IMR-90 (cell line): ENCODE measurements at regions not wholly inside any gene's neighbourhood (a gene's known extent, or its start where the extent isn't known, plus 50 kb on each side); places are given as distances from the start of the nearest gene placed in this dataset.

Source experiments
- ATAC-seq: fragments of 200-7000 bp; cut with Tn5 transposase; 2 replicates; pipeline ENCODE4 v1.9.1; 2020; ENCODE audit warnings: low read depth, mild to moderate bottlenecking, moderate library complexity
- BruUV-seq: library from RNA; stranded (reverse); fragments of 400-500 nt; replicated peaks from 2 replicates; lab custom pipeline; 2021; lab: Mats Ljungman, UMichigan
- CTCF ChIA-PET: fragments of 300-600 bp; formaldehyde crosslinking; extraction: SDS; loops from one replicate; lab custom pipeline; 2021; ENCODE audit warnings: antibody characterized with exemption; lab: Yijun Ruan, JAX
- POLR2A ChIA-PET: fragments of 300-600 bp; sonication (Branson Sonifier 250); formaldehyde crosslinking; loops from one replicate; lab custom pipeline; 2022; ENCODE audit warnings: antibody characterized with exemption; ENCODE audit not compliant: unreplicated experiment; lab: Charles Lee
- DNase-seq: peaks from one replicate; pipeline ENCODE4 v3.0.0; 2013
- H2AFZ ChIP-seq: replicated peaks from 2 replicates; pipeline ENCODE3; 2013; ENCODE audit warnings: low read length, mild to moderate bottlenecking; ENCODE audit not compliant: poor library complexity
- H2AK5ac ChIP-seq: 2 replicates; pipeline ENCODE4 v1.6.1; 2013; ENCODE audit warnings: low read depth, low read length, inconsistent platforms
- H2AK9ac ChIP-seq: replicated peaks from 2 replicates; pipeline ENCODE3; 2013; ENCODE audit warnings: mild to moderate bottlenecking, low read depth, low read length, moderate library complexity; ENCODE audit not compliant: poor library complexity
- H2BK120ac ChIP-seq: 2 replicates; pipeline ENCODE4 v1.6.1; 2013; ENCODE audit warnings: low read depth, low read length, inconsistent platforms
- H2BK15ac ChIP-seq: 3 replicates; pipeline ENCODE4 v1.6.1; 2013; ENCODE audit warnings: low read depth, low read length, inconsistent platforms
- H2BK20ac ChIP-seq: 2 replicates; pipeline ENCODE4 v1.6.1; 2013; ENCODE audit warnings: low read depth, mild to moderate bottlenecking, inconsistent platforms, low read length, moderate library complexity
- H2BK5ac ChIP-seq: 2 replicates; pipeline ENCODE4 v1.6.1; 2013; ENCODE audit warnings: mild to moderate bottlenecking, low read depth, low read length, inconsistent platforms; ENCODE audit not compliant: poor library complexity, severe bottlenecking
- H3K14ac ChIP-seq: replicated peaks from 2 replicates; pipeline ENCODE4 v1.6.1; 2013; ENCODE audit warnings: low read depth, low read length, inconsistent platforms
- H3K18ac ChIP-seq: 2 replicates; pipeline ENCODE4 v1.6.1; 2013; ENCODE audit warnings: low read depth, low read length, control low read depth
- H3K23ac ChIP-seq: 2 replicates; pipeline ENCODE4 v1.6.1; 2013; ENCODE audit warnings: low read depth, low read length, inconsistent platforms
- H3K27ac ChIP-seq: 2 replicates; pipeline ENCODE4 v1.5.1; 2013; ENCODE audit warnings: mild to moderate bottlenecking, control low read depth, low read length; ENCODE audit not compliant: insufficient read depth
- H3K27me3 ChIP-seq: 2 replicates; pipeline ENCODE4 v1.6.1; 2013; ENCODE audit warnings: low read length; ENCODE audit not compliant: control insufficient read depth, insufficient read depth
- H3K36me3 ChIP-seq: 2 replicates; pipeline ENCODE4 v1.6.1; 2013; ENCODE audit warnings: low read length, mixed read lengths; ENCODE audit not compliant: control insufficient read depth, insufficient read depth
- H3K4ac ChIP-seq: 2 replicates; pipeline ENCODE4 v1.6.1; 2013; ENCODE audit warnings: low read depth, low read length, inconsistent platforms
- H3K4me1 ChIP-seq: 2 replicates; pipeline ENCODE4 v1.6.1; 2013; ENCODE audit warnings: low read length, mixed read lengths; ENCODE audit not compliant: control insufficient read depth, insufficient read depth
- H3K4me2 ChIP-seq: 2 replicates; pipeline ENCODE4 v1.6.1; 2013; ENCODE audit warnings: low read depth, mild to moderate bottlenecking, control low read depth, low read length, moderate library complexity
- H3K4me3 ChIP-seq: 2 replicates; pipeline ENCODE4 v1.5.1; 2013; ENCODE audit warnings: low read depth, mild to moderate bottlenecking, control low read depth, low read length, moderate library complexity; ENCODE audit not compliant: insufficient read depth
- H3K56ac ChIP-seq: 2 replicates; pipeline ENCODE4 v1.6.1; 2013; ENCODE audit warnings: low read length, inconsistent platforms; ENCODE audit not compliant: insufficient read depth; ENCODE audit errors: extremely low read depth
- H3K79me1 ChIP-seq, 2 experiments: 2 replicates each; pipeline ENCODE4 v1.6.1; 2013; ENCODE audit warnings: low read length in 2 of 2, inconsistent platforms in 1 of 2, low read depth in 1 of 2
- H3K9ac ChIP-seq: 2 replicates; pipeline ENCODE4 v1.6.1; 2013; ENCODE audit warnings: low read depth, low read length, control low read depth
- H3K9me1 ChIP-seq: 2 replicates; pipeline ENCODE4 v1.6.1; 2013; ENCODE audit warnings: low read length, inconsistent platforms; ENCODE audit not compliant: insufficient read depth
- H3K9me3 ChIP-seq: 2 replicates; pipeline ENCODE4 v1.6.1; 2013; ENCODE audit warnings: low read length; ENCODE audit not compliant: control insufficient read depth, insufficient read depth
- H4K20me1 ChIP-seq: 2 replicates; pipeline ENCODE4 v1.6.1; 2013; ENCODE audit warnings: low read length, inconsistent platforms; ENCODE audit not compliant: insufficient read depth
- H4K5ac ChIP-seq: 2 replicates; pipeline ENCODE4 v1.6.1; 2013; ENCODE audit warnings: mild to moderate bottlenecking, low read depth, low read length, control low read depth
- H4K8ac ChIP-seq, 2 experiments: 2 replicates each; pipeline ENCODE4 v1.6.1; 2013; ENCODE audit warnings: low read depth in 2 of 2, low read length in 2 of 2, control low read depth in 1 of 2, inconsistent platforms in 1 of 2
- H4K91ac ChIP-seq: 2 replicates; pipeline ENCODE4 v1.6.1; 2013; ENCODE audit warnings: low read depth, low read length, inconsistent platforms; ENCODE audit not compliant: insufficient read depth
- CHD1 ChIP-seq: IDR thresholded peaks from 2 replicates; pipeline ENCODE4 v1.6.1; 2012; ENCODE audit warnings: low read depth, low read length, improper control_type of control experiment
- FOS ChIP-seq: fragments of 150-350 bp; IDR thresholded peaks from 2 replicates; pipeline ENCODE4 v1.6.1; 2016; ENCODE audit warnings: low read depth, low read length
- MAFK ChIP-seq: IDR thresholded peaks from 2 replicates; pipeline ENCODE4 v1.6.1; 2012; ENCODE audit warnings: low read depth, low read length, improper control_type of control experiment
- RAD21 ChIP-seq: IDR thresholded peaks from 2 replicates; pipeline ENCODE4 v1.6.1; 2012; ENCODE audit warnings: low read length, improper control_type of control experiment
- RCOR1 ChIP-seq: IDR thresholded peaks from 2 replicates; pipeline ENCODE4 v1.6.1; 2012; ENCODE audit warnings: mild to moderate bottlenecking, low read length, improper control_type of control experiment; ENCODE audit not compliant: insufficient replicate concordance
- SMC3 ChIP-seq: fragments of 150-350 bp; IDR thresholded peaks from 2 replicates; pipeline ENCODE4 v1.6.1; 2016; ENCODE audit warnings: low read depth, mild to moderate bottlenecking, antibody characterized with exemption, low read length, moderate library complexity
- WGBS, 2 experiments: methylation state at CpG; one replicate each; pipeline versions ENCODE4 v1.1.5 to v1.1.7; 2013; ENCODE audit warnings: missing lambda C conversion rate in 2 of 2; ENCODE audit not compliant: insufficient read length in 1 of 2; ENCODE audit errors: extremely low coverage in 2 of 2; 5-methylcytosine and 5-hydroxymethylcytosine counted together
- dilution Hi-C: fragments of 300-500 bp; cut with HindIII; formaldehyde crosslinking; loops from one replicate; pipeline ENCODE4 v1.14.3; 2018; ENCODE audit warnings: low sequenced_read_pairs; ENCODE audit not compliant: unreplicated experiment
- in situ Hi-C: fragments of 300-500 bp; cut with MboI; formaldehyde crosslinking; loops from 3 replicates; pipeline ENCODE4 v1.14.3; 2019; ENCODE audit warnings: low sequenced_read_pairs, inconsistent platforms, mixed read lengths
- intact Hi-C: fragments of 100-400 bp; cut with micrococcal nuclease; formaldehyde crosslinking; loops from 2 replicates; pipeline ENCODE4 v1.10.0; 2022
- TF ChIP-seq, protein P1 (sequence below): fragments of 150-350 bp; IDR thresholded peaks from 2 replicates; pipeline ENCODE4 v1.6.1; 2017; ENCODE audit warnings: mild to moderate bottlenecking, antibody characterized with exemption, low read length, low read depth
- TF ChIP-seq, protein P2 (sequence below): conservative IDR thresholded peaks from 2 replicates; pipeline ENCODE4 v1.5.1; 2012; ENCODE audit warnings: mild to moderate bottlenecking, low read depth, low read length, improper control_type of control experiment
- TF ChIP-seq, protein P3 (sequence below): fragments of 150-350 bp; IDR thresholded peaks from 2 replicates; pipeline ENCODE4 v1.6.1; 2016; ENCODE audit warnings: low read depth, mild to moderate bottlenecking, low read length, moderate library complexity, borderline replicate concordance

DNA sequence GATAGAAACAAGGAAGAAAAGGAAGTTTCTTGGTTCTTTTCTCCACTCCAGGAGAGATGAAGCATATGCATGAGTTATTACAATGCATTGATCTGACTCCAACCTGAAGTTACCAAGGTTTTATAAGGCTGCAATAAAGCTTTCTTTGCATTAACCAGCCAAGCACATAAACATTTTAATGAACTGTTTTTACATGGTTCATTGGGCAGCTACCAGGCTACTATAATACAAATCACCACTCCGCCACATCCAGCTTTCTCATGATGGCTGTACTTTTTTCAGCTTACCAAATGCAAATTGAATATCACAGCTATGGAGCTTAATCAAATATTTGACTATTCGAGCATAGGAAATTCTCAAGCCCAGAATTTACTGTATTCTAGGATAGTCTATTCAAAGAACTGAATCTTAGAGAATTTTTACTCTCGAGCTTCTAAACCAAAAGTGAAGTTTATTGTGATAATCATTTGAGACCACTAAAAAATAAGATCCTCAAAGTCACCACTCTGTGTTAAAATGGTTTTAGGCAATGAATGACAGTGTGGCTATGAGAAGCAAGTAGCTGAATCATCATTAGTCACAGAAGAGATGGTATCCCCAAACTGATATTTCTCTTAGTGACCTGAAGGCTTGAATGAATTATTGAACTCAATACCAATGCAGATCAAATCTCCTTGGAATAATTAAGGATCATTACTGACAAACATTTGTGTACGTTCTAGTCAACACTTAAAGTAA lies 58.6 kb upstream of the ZNF281 start:
- H3K56ac ChIP-seq: no peak overlapping the region
- H3K18ac ChIP-seq: no peak overlapping the region
- ATAC-seq (no peak), DNase-seq (peak; percentile 30)
- no peaks in the 10 kb centered on the region for H3K79me1 ChIP-seq
- no peak overlapping the region for H4K8ac ChIP-seq
- intact Hi-C loops (no loop called here), in situ Hi-C loops (no loop called here), dilution Hi-C loops (no loop called here)
- no peaks in the 10 kb centered on the region for H3K4me1 ChIP-seq
- no peak overlapping the region for H2AFZ ChIP-seq
- H2BK120ac ChIP-seq: no peak overlapping the region
- H3K9me1 ChIP-seq: no peaks in the 10 kb centered on the region
- no peaks in the 10 kb centered on the region for H3K27me3 ChIP-seq
- no peak overlapping the region for H3K4me3 ChIP-seq
- H2AK5ac ChIP-seq: no peak overlapping the region
- no CpG with 5 or more reads among the region's 4 CpGs for WGBS, 2 experiments
- no TSS peak for BruUV-seq
- no peak overlapping the region for H2BK20ac ChIP-seq
- H3K27ac ChIP-seq: no peak overlapping the region
- H3K36me3 ChIP-seq: no peaks in the 10 kb centered on the region
- no peak overlapping the region for H3K23ac ChIP-seq
- no peak overlapping the region for H2BK15ac ChIP-seq
- no peak overlapping the region for H3K4me2 ChIP-seq
- ChIA-PET CTCF (no interaction called here), POLR2A (no interaction called here)
- H3K9ac ChIP-seq: no peak overlapping the region
- no peak overlapping the region for H3K4ac ChIP-seq
- no peak overlapping the region for H4K91ac ChIP-seq
- H2AK9ac ChIP-seq: no peak overlapping the region
- no peaks in the 10 kb centered on the region for H3K9me3 ChIP-seq
- no peak overlapping the region for H2BK5ac ChIP-seq
- H3K14ac ChIP-seq: no peak overlapping the region
- no peaks in the 10 kb centered on the region for H4K20me1 ChIP-seq
- H4K5ac ChIP-seq: no peak overlapping the region
- TF ChIP-seq, protein P1, sequence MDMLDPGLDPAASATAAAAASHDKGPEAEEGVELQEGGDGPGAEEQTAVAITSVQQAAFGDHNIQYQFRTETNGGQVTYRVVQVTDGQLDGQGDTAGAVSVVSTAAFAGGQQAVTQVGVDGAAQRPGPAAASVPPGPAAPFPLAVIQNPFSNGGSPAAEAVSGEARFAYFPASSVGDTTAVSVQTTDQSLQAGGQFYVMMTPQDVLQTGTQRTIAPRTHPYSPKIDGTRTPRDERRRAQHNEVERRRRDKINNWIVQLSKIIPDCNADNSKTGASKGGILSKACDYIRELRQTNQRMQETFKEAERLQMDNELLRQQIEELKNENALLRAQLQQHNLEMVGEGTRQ: no peak
- TF ChIP-seq FOS: no peak
- TF ChIP-seq, protein P2, sequence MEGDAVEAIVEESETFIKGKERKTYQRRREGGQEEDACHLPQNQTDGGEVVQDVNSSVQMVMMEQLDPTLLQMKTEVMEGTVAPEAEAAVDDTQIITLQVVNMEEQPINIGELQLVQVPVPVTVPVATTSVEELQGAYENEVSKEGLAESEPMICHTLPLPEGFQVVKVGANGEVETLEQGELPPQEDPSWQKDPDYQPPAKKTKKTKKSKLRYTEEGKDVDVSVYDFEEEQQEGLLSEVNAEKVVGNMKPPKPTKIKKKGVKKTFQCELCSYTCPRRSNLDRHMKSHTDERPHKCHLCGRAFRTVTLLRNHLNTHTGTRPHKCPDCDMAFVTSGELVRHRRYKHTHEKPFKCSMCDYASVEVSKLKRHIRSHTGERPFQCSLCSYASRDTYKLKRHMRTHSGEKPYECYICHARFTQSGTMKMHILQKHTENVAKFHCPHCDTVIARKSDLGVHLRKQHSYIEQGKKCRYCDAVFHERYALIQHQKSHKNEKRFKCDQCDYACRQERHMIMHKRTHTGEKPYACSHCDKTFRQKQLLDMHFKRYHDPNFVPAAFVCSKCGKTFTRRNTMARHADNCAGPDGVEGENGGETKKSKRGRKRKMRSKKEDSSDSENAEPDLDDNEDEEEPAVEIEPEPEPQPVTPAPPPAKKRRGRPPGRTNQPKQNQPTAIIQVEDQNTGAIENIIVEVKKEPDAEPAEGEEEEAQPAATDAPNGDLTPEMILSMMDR: no peak
- TF ChIP-seq, protein P3, sequence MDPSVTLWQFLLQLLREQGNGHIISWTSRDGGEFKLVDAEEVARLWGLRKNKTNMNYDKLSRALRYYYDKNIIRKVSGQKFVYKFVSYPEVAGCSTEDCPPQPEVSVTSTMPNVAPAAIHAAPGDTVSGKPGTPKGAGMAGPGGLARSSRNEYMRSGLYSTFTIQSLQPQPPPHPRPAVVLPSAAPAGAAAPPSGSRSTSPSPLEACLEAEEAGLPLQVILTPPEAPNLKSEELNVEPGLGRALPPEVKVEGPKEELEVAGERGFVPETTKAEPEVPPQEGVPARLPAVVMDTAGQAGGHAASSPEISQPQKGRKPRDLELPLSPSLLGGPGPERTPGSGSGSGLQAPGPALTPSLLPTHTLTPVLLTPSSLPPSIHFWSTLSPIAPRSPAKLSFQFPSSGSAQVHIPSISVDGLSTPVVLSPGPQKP: no peak
- TF ChIP-seq RAD21: no peak
- no peak for TF ChIP-seq MAFK
- TF ChIP-seq RCOR1: no peak
- no peak for TF ChIP-seq CHD1
- no peak for TF ChIP-seq SMC3
